ENCODE measurements at regions not wholly inside any gene's neighbourhood (a gene's known extent, or its start where the extent isn't known, plus 50 kb on each side); places are given as distances from the start of the nearest gene placed in this dataset.

GRCh38 chr11:70712471-70712870, 314.1 kb downstream of the CTTN start:
- DNase-seq = no peak

- no peak for DNase-seq
Observed at GRCh38 chr11:70713086-70713835, 314.9 kb downstream of the CTTN start.

DNA sequence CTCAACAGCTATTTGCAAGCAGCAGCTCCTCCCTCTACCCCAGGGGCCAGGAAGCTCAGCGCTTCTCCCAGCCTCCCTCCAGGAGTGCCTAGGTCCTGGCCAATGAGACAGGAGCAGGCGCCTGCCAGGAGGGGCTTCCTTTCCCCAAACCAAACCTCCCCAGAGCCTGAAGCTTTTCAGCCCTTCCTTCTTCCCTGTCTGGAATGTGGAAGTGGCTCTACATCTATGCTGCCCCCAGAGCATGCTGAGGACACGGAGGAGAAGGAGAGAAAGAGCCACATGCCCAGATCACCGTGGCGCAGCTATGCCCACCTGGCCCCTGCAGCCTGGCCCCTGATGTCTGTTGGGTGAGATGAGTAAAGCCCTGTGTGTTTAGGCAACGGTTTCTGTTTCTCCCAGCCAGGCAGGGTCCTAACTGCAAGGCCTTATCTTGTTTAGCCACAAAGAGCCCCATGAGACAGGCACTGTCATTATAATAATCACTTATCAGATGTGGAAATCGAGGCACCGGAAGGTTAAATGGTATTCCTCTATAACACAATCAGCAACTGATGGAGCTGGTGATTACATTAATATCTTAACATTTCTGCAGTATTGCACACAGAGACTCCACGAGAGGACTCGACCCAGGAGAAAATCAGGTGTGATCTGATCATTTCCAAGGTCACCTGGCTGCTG, 315.8 kb downstream of the CTTN start:
- DNase-seq = no peak

GRCh38 chr11:70715166-70715951, 317.0 kb downstream of the CTTN start:
- DNase-seq = no peak

GRCh38 chr11:70716216-70716615, 317.9 kb downstream of the CTTN start:
- DNase-seq = no peak

- DNase-seq = no peak
Observed at GRCh38 chr11:70716986-70717775, 318.9 kb downstream of the CTTN start.

- no peak for DNase-seq
Observed at GRCh38 chr11:70717936-70718595, 319.7 kb downstream of the CTTN start.

GRCh38 chr11:70719516-70719915, 321.2 kb downstream of the CTTN start:
- no peak for DNase-seq

DNA sequence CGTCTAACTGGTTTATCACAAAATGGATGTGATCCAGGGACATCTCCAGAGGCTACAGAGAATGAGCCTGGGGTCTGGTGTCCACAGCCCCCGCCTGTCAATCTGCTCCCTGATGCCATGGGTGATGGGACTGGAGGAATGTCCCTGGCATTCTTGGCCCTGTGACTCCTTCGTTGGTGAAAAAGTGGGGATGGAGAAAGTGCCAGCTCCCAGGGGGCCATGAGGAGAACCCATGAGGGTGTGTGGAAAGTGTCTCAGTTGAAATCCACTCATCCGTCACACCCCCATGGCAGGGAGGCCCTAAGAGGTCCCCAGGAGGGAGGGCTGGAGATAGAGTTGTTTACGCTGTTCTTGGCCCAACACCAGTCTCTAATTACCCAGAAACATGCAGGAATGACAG, 322.0 kb downstream of the CTTN start:
- DNase-seq = no peak

DNA sequence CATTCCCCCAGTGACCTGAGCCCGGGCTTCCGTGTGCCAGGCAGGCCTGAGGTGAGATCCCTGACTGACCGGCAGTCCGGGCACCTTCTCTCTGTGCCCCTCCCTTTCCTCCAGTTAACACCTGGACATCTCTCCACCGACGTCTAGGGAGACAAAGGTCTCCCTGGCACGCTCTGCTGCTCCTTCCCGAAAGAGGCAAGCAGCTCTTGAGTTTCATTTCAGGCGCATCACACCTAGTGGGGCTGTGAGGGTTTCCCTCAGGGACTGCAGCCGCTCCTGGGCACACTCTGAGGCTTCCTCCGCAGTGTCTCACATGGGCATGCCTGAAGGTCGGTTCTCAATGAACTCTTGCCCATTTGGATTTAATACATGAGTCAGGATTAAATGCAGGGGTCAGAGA, 322.7 kb downstream of the CTTN start:
- no peak for DNase-seq

DNA sequence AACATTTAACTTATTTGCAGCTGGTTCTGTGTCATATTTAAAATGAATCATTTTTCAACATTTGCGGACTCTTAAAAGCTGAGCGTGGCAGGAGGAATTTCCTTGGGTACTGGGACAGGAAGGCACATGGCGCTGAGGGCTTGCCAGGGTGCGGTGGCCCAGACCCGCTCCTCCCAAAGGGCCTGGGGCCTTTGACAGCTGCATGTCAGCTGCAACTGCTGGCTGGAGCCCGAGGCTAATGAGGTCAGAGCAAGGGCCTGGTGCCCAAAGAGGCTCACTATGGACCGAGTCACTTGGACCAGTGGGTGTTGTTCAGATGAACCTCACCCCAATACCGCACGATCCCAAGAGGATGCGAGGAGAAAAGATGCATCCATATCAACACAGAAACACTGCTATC, 326.9 kb downstream of the CTTN start:
- DNase-seq = no peak

- no peak for DNase-seq
Observed at GRCh38 chr11:70725739-70726138, 327.4 kb downstream of the CTTN start.

- no peak for DNase-seq
Observed at GRCh38 chr11:70727021-70727420, 328.7 kb downstream of the CTTN start.

- DNase-seq = no peak
Observed at GRCh38 chr11:70727899-70728620, 329.7 kb downstream of the CTTN start.

GRCh38 chr11:70729949-70730348, 331.6 kb downstream of the CTTN start:
- DNase-seq = no peak

GRCh38 chr11:70730411-70730810, 332.1 kb downstream of the CTTN start:
- DNase-seq = no peak

DNA sequence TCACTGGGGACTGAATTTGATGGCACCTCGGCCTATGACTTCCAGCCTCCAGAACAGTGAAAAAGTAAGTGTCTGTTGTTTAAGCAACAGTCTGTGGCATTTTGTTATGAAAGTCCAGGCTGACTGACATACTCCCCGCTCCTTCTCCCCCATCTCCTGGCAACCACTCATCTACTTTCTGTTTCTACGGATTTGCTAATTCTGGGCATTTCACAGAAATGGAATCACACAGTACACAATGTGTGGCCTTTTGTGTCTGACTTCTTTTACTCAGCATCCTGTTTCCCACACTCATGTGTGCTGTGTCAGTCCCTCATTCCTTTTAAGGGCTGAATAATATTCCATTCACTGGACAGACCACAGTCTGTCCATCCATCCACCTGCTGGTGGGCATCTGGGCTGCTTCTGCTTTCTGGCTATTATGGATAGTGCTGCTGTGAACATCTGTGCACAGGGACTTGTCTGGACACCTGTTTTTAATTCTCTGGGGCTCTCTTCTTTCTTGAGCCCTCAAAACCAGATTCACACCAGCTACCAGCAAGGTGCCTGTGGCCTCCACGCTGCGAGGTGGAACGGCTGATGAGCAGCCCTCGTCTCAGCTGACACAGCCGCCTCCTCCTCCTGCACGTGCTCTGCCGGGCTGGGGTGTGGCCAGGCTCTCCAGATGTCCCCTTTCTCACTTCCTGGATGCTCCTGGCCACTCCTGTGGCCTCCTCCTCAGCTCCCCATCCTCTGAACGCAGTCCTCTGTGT, 333.1 kb downstream of the CTTN start:
- DNase-seq = no peak

- no peak for DNase-seq
Observed at GRCh38 chr11:70732023-70732880, 333.9 kb downstream of the CTTN start.

DNA sequence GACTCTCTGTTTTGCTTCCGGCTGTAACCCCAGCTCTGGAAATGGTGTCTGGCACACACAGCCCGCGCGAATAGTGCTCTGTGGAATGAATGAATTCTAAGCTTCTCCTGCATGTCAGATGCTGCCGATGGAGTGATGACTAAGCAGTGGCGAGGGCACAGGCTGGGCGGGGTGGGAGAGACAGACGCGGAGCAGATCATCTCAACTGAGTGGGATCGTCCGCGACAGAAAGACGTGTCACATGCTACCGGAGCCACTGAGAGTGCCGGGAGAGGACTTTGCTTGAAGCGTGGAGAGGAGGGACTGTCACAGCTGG, 334.5 kb downstream of the CTTN start:
- DNase-seq = no peak
